GM18508 (cell line): ENCODE measurements at regions not wholly inside any gene's neighbourhood (a gene's known extent, or its start where the extent isn't known, plus 50 kb on each side); places are given as distances from the start of the nearest gene placed in this dataset.
"Not testable (repeated sequence)": the region's sequence is repeated elsewhere in the genome, so short reads cannot be mapped to it uniquely, and the experiment has no call there.

Source experiments
- ATAC-seq: cut with Tn5 transposase; IDR thresholded peaks from one replicate; pipeline ENCODE4 v1.9.1; 2021; ENCODE audit warnings: moderate number of reproducible peaks; ENCODE audit not compliant: insufficient read depth, unreplicated experiment

DNA sequence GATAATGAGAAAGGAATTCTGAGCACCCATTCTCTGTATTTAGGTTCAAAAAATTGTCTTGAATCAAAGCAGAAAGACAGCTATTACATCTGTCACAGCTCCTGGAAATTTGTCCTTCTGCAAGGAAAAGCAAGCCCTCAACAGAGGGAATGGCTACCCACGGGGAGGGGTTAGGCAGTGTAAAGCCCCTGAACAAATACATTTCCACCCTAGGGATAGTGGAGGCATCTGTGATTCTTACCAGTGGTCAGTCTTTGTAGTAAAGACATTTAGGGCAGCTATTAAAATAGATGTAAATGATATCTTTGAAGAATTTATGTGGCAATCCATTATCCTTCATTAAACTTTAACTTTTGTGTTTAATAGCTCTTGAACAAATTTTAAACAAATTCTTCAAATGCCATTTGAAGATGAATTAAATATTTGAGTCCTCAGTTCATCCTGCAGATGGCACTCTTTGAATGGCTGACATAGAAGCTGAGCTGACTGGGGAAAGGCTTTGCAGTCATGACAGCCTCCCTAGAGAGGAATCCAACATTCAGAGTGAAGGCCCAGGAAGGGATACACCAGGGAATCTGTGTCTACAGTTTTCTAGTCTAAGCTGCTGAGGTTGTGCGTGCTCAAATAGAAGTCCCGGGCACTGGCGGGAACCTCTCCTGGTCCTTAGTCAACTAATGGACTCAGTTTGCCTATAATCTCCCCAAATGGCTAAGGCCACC lies 359.7 kb upstream of the ROPN1 start:
- no peak for ATAC-seq

DNA sequence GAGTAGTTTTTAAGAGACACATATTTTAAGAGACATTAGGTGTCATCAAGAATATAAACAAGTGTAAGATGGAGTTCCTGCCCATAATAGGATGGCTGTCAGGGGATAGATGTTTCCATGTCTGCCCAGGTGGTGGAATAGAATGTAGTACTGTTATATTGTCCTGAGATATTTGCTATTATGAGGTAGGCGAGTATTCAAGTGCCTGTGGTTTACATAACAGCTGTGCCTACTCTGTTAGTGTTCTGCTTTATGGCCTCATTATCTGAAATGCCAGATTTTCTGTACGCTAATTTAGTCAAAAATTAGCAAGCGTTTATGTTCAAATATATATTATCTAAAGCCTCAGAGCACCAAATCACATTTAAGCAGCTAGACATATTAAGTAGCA lies 360.2 kb upstream of the ROPN1 start:
- ATAC-seq: no peak

DNA sequence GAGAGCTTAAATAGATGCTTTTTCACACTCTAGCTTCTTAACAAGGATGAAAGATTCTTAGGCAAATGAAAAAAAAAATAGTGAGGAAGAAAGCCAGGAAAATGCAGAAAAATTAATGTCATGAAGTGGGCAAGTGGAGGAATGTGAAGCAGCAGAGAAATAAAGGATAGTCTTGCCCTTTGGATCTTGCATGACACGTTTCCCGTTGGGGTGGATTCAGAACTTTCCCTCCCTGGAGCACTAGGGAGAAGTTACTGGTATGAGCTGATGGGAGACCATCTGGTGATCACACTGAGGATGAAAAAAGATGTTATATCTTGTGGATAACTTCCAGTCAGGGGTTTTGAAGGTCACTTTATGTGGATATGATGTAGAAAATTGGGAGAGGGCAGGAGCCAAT lies 361.8 kb upstream of the ROPN1 start:
- no peak for ATAC-seq

DNA sequence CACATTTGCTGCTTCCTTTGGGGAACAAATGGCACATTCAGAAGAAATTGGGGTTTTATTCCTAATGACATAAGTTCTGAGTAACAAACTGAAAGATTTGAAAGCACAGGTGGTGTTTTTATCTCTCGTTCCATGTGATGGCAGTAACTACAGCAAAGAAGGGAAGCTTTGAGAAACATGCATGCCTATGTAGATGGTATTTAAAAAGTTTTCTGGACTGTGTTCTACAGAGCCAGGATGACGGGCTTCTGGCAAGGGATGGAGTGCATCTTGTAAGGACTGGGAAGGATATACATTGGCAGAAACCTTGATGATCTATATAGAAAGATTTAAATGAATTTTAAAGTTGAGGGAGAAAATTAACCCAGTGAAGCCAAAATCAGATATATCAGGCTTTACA lies 362.2 kb upstream of the ROPN1 start:
- ATAC-seq: no peak

DNA sequence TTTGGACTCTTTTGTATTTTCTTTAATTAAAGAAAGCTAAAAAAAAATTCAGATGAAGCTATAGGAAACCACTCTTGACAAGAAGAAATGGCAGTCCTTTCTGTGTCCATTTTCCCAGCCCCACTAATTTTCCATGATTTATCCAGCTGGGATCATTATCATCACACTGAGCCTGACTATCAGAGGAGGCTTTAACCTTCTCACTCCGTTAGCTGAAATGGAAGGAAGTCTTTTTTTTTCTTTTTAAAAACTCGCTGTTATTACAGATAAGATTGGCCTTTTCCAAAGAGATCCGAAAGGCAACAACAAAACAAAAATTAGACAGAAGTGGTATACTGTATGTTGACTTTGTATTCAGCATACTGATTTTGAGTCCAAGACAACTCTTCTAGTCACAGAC lies 366.2 kb upstream of the ROPN1 start:
- ATAC-seq: no peak

DNA sequence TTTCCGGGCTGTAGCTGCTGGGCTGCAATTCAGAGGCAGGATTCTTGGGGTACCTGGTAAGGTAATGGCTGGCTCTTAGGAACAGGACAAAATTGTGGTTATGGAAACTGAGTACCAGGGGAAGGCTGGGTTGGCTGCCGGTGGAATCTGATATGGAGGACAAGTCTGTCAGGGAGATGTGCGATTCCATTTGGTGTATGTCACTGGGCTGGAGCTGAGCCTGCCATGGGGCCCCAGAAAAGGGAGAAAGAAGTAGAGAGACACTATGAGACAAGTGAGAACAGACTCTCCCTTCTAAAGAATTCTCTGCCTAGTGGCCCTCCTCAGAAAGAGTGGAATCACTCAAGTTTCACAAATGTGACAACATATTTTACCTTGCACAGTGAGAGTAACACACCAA lies 368.2 kb upstream of the ROPN1 start:
- ATAC-seq: no peak

DNA sequence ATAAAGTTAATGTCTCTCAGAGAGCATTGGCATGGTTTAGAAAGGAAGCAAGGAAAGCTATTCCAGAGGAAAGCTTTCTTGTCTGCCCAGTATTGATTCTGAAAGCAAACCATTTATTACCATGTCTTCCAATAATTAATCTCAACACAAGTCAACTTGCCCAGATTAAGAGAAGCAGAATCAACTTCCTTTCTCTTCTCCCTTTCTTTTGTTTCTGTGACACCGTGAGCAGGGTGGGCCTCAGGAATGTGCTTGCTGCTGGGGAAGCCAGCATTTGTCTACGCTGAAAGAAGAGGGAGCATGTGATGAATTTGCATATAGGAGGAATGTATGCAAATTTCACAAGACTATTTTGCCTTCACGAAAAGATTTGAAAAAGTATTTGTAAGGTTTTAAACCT lies 368.6 kb upstream of the ROPN1 start:
- no peak for ATAC-seq

DNA sequence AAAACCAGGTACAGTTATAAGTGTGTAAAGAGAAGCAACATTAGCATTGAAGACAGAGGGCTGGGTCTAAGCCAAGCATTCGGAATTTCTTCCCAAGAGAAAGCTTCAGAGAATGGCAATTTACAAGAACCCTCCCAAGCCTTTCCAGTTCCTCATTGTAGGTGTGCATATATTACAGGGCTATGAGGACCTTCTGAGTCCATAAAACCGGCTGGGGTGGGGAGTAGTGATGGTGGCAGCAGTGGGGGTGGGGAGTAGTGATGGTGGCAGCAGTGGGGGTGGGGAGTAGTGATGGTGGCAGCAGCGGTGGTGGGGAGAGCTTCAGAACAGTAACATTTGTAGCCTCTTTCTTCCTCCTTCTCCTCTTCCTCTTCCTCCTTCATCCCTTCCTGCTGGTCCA lies 368.7 kb upstream of the UMPS start:
- no peak for ATAC-seq

DNA sequence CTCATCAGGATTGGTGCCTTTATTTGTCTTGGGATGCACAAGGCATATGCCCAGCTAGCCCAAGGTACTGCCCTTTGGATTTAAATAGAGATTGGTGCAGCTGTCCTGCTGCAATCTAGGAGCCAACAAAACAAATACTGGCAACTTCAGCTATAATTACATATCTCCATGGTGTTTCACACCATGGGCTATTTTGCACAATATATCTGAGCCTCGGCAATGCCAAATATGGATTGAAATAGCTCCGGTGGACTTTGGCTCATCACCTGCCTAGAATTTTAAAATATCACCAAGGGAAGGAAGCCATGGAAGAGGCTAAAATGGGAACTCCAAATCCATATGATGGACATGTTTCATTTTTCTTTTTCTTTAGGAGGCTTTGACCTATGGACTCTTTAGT lies 367.8 kb upstream of the UMPS start:
- no peak for ATAC-seq

DNA sequence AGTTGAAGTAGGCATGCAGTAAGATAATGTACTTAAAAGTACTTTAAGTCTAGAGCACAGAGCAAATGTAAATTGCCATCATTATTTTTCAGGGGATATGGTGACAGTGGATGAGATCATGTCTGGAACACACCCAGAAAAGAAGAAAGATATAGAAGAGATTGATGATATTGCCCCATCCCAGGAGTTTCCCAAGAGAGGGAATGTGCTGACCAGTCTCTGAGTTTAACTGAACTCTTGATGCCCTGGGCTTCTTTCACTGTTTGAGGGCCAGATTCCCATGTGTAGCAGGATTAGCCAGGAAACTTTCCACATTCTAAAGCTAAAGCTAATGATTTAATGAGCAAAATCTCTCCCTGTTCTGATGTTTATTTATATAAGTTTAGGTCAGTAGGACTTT lies 366.8 kb upstream of the UMPS start:
- ATAC-seq: no peak

DNA sequence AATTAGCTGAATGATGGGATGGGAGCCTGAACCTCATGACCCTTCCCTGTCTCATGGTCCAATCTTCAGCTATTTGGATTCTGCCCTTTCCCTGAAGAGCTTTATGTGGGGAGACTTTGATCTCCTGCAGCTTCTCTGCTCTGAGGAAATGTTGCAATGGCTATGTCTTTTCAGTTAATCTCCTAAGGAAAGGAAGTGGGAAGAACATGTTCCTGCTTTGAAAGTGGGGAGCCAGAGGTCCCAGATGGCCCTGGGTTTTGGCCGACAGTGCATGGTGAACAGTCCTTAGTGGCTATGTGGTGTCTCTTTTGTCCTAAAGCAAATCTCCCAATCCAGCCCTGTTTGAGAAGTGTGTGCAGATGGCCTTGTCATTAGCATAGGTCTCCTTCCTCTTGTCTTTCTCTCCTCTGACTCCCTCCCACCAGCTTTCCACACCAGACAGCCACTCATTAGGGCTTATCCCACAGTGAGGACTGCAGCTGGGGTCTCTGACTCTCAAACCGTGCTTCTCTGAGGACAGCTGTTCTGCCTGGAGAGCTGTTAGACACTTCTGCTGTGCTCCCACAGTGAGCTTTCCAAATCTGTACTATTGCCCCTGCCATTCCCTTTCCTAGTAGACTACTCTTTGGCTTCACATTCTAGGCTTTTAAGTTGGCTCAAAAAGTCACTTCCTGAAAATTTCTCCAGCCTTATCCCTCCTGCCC lies 365.8 kb upstream of the UMPS start:
- ATAC-seq: no peak

DNA sequence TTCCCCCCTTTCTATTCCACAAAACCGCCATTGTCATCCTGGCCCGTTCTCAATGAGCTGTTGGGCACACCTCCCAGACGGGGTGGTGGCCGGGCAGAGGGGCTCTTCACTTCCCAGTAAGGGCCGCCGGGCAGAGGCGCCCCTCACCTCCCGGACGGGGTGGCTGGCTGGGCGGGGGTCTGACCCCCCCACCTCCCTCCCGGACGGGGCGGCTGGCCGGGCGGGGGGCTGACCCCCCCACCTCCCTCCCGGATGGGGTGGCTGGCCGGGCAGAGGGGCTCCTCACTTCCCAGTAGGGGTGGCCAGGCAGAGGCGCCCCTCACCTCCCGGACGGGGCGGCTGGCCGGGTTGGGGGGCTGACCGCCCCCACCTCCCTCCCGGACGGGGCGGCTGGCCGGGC lies 363.6 kb upstream of the UMPS start:
- ATAC-seq: not testable (repeated sequence)

DNA sequence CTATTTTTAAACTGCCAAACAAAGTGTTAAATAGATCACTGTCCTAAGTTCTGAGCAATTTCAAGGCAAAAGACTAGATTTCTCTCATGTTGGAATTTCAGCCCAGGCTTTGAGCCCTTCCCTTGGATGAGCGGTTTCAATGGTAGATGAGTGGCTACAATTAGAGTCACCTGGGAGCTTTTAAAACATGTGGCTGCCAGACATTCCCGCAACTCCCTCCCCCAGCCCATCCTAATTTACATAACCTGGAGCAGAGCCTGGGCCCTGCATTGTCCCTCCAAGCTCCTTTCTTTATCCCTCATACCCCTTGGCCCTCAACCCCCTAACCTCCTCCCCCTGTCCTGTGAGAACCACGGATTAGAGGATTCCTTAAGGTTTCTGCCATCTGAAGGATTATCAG lies 357.5 kb upstream of the UMPS start:
- ATAC-seq: no peak

DNA sequence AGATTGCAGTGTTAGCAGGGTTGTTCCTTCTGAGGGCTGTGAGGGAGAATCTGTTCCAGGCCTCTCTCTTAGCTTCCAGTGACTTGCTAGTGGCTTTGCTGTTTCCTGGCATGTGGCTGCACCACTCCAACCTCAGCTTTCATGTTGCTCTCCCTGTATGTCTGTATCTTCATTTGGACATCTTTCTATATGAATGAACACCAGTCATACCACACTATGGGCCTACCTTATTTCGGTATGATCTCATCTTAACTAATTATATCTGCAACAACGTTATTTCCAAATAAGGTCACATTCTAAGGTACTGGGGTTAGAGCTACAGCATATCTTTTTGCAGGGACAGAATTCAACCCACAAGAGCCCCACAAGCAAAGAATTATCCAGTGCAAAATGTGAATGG lies 356.7 kb upstream of the UMPS start:
- ATAC-seq: peak; percentile 50

DNA sequence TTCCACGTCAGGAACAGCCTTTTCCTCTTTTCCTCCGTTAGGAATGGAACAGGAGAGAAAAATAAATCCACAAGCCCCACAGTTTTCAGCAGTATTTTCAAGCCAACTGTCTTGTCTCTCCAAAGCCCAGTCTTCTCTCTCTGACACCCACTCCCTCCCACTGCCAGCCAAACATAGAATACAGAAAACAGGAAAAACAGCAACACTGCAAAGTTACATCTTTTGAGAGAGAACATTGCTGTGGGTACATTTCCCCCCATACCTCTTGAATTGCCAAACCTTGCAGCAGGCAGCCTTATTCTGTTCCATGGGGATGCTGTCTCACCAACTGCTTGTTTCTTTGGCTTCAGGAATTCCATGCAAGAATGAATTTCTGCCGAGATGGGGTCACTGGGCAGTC lies 355.7 kb upstream of the UMPS start:
- ATAC-seq: no peak

DNA sequence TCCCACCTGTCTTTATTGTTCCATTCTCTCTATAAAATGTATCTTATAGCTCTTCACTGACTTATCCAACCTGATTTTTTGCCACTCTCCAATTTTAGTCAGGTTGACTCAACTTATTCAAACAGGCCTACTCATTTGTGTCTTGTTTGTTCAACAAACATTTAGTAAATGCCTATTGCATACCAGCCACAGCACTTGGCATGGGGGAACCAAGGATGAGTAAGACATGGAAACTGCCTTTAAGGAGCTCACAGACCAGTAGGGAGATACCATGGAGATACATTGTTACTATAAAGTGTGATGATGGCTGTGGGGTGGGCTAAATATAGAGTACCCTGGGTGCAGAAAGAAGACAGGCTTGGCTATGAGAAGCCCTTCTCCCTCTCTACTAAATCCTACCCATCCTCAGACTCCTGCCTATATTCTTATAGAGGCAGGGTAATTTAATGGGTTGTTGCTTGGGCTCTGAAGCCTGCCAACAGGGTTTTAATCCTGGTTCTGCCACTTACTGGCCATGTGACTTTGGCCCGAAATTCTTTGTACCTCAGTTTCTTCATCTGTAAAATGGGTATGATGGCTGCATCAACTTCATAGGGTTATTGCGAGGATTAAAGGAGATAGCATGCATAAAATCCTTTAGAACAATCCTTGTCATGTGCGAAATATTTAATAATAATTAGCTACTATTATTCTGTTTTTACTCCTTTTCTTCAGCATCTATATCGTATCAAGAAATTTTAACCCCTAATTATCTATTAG lies 348.5 kb upstream of the UMPS start:
- ATAC-seq: no peak

DNA sequence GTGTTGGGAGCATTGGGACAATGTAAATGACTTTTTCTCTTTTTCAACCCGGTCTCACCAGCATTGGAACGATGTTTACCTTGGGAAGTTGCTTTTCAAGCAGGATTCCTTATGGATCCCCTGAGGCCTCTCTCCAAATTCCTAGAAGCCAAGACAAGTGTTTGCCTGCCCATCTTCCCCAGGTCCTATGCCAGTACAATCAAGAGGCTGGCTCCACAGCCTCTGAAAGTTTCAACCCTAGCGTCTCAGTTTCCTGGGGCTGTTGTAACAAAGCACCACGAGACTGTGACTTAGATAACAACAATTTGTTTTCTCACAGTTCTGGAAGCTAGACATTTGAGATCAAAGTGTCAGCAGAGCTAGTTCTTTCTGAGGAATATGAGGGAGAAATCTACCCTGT lies 347.2 kb upstream of the UMPS start:
- ATAC-seq: no peak

DNA sequence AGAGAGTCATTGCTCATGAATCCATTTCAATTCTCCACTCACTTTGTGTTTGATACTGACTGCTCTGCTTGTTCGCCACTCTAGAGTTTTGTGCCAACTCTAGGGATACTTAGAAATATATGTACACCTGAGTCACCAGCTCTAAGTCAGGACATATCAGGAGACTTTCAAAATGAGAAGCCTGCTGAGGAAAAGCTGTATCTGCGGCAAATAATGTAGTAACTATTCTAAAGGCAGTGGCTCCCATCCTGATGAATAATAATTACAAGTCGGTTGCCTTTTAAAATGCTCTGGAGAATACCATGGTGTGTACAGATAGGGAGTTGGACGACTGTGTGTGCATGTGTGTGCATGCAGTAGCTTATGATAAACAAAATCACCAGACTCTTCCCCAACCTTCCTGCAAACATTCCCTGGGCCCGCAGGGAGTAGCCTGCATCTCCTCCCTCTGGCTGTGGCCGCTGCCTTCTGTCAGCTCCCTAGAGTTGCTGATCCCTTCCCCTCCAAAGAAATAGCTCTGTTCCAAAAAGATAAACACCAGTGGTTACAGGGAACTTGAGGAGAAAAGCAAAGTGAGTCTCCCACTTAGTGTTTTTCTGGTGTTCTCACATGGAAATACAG lies 346.3 kb upstream of the UMPS start:
- no peak for ATAC-seq

DNA sequence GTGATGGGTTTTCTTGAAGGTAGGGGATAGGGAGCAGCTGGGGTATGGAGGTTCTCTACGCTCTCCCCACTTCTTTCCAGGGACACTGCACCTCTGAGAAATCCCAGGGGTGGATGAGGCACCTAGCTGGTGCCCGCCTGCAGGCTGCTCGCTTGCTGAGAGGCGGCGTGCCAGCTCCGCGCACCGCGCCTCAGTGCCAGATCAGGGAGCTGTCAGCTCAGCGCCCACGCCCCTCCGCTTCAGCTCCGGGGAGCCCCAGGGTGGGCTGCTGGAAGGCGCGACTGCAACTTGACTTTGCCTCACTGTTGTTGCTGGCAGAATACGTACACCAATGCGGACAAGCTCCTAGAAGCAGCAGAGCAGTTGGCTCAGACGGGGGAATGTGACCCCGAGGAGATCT lies 345.7 kb upstream of the UMPS start:
- ATAC-seq: no peak

DNA sequence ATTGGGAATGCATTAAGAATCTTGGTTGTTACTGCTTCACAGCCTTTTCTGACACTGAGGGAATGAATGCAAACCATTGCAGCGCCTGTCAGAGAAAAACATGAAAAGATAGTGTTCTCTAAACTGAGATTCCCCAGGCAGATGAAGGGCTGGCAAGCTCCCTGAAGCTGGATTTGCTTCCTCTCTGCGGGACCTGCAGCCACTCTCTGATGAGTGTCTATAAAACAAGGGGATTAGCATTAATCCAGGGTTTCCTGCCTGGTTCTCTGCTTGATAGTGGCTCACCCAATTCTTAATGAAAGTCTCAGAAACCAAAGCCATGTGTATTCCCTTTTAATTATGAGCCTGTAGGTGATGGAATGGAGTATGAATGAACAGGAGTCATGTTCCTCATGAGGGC lies 344.3 kb upstream of the UMPS start:
- ATAC-seq: no peak

DNA sequence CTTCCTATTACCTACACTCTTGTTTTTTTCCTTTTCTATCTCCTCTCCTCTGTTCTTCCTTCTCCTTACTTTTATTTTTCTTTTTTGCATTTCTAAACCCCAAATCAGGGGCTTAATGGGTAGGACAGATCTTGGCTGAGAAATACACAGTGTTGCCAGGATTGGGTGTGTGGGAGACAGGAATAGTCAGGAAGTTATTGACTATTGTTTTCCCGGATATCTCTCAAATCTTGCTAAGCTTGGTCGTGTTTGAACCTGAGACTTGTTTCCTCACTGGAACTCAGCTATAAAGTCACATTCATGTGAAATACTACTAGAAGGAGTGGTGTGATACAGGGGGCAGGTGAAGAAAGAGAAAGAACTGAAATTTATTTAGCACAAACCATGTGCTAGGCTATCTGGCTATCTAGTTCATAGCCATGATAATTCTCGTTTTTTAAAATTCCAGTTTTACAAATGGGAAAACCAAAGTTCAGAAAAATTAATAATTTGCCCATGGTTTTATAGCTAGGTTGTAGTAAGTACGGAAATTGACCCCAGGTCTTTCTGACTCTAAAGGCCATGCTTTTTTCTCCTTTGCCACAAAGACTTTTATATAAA lies 343.2 kb upstream of the UMPS start:
- ATAC-seq: no peak
